Duodenal mucosa (tissue), 2 donors: ENCODE measurements at regions not wholly inside any gene's neighbourhood (a gene's known extent, or its start where the extent isn't known, plus 50 kb on each side); places are given as distances from the start of the nearest gene placed in this dataset.

Source experiments
- H3K27ac ChIP-seq: one replicate; pipeline ENCODE4 v1.7.0; 2013; ENCODE audit warnings: low read depth, low read length
- H3K27me3 ChIP-seq, 2 donors: one replicate each; pipeline ENCODE4 v1.7.0; 2013; ENCODE audit warnings: low read length in 2 of 2, control low read depth in 1 of 2; ENCODE audit not compliant: insufficient read depth in 2 of 2, control insufficient read depth in 1 of 2
- H3K36me3 ChIP-seq, 2 donors: one replicate each; pipeline ENCODE4 v1.7.0; 2013; ENCODE audit warnings: low read length in 2 of 2, control low read depth in 1 of 2; ENCODE audit not compliant: insufficient read depth in 2 of 2, control insufficient read depth in 1 of 2
- H3K4me1 ChIP-seq, 2 donors: one replicate each; pipeline ENCODE4 v1.7.0; 2013; ENCODE audit warnings: low read length in 2 of 2, control low read depth in 1 of 2; ENCODE audit not compliant: insufficient read depth in 2 of 2, control insufficient read depth in 1 of 2
- H3K4me3 ChIP-seq, 2 donors: one replicate each; pipeline ENCODE4 v1.7.0; 2013; ENCODE audit warnings: low read length in 2 of 2, low read depth in 1 of 2
- H3K9ac ChIP-seq, 2 donors: one replicate each; pipeline ENCODE4 v1.7.0; 2013; ENCODE audit warnings: low read length in 2 of 2, low read depth in 1 of 2
- H3K9me3 ChIP-seq, 2 donors: one replicate each; pipeline ENCODE4 v1.7.0; 2013; ENCODE audit warnings: low read length in 2 of 2, control low read depth in 1 of 2; ENCODE audit not compliant: control insufficient read depth in 1 of 2

GRCh38 chr11:38089726-38090125, 1491.7 kb upstream of the RAG2 start:
- Histone ChIP-seq H3K4me3 (no peak overlapping the region), H3K27me3 (no peaks in the 10 kb centered on the region), H3K4me1 (no peaks in the 10 kb centered on the region), H3K9ac (no peak overlapping the region), H3K27ac (no peak overlapping the region), H3K9me3 (no peaks in the 10 kb centered on the region), H3K36me3 (no peaks in the 10 kb centered on the region)

GRCh38 chr11:38060920-38061319, 1462.9 kb upstream of the RAG2 start:
- no peak overlapping the region for H3K4me3 ChIP-seq
- H3K36me3 ChIP-seq = no peaks in the 10 kb centered on the region
- H3K27ac ChIP-seq = no peak overlapping the region
- H3K9me3 ChIP-seq = no peaks in the 10 kb centered on the region
- no peaks in the 10 kb centered on the region for H3K27me3 ChIP-seq
- H3K4me1 ChIP-seq = no peaks in the 10 kb centered on the region
- no peak overlapping the region for H3K9ac ChIP-seq

GRCh38 chr11:38060136-38060535, 1462.1 kb upstream of the RAG2 start:
- Histone ChIP-seq H3K27me3 (no peaks in the 10 kb centered on the region), H3K9me3 (no peaks in the 10 kb centered on the region), H3K4me1 (no peaks in the 10 kb centered on the region), H3K36me3 (no peaks in the 10 kb centered on the region), H3K27ac (no peak overlapping the region), H3K9ac (no peak overlapping the region), H3K4me3 (no peak overlapping the region)

- H3K27ac ChIP-seq = no peak overlapping the region
- no peaks in the 10 kb centered on the region for H3K27me3 ChIP-seq
- no peaks in the 10 kb centered on the region for H3K36me3 ChIP-seq
- no peak overlapping the region for H3K4me3 ChIP-seq
- no peaks in the 10 kb centered on the region for H3K4me1 ChIP-seq
- H3K9ac ChIP-seq = no peak overlapping the region
- H3K9me3 ChIP-seq = no peaks in the 10 kb centered on the region
Measured at GRCh38 chr11:38046571-38047135, 1448.6 kb upstream of the RAG2 start.

- Histone ChIP-seq H3K4me3 (no peak overlapping the region), H3K4me1 (no peaks in the 10 kb centered on the region), H3K27ac (no peak overlapping the region), H3K9me3 (no peaks in the 10 kb centered on the region), H3K9ac (no peak overlapping the region), H3K36me3 (no peaks in the 10 kb centered on the region), H3K27me3 (no peaks in the 10 kb centered on the region)
Measured at GRCh38 chr11:38043060-38043459, 1445.0 kb upstream of the RAG2 start.

- Histone ChIP-seq H3K9ac (no peak overlapping the region), H3K27me3 (no peaks in the 10 kb centered on the region), H3K36me3 (no peaks in the 10 kb centered on the region), H3K27ac (no peak overlapping the region), H3K9me3 (no peaks in the 10 kb centered on the region), H3K4me1 (no peaks in the 10 kb centered on the region), H3K4me3 (no peak overlapping the region)
Measured at GRCh38 chr11:38038777-38039176, 1440.7 kb upstream of the RAG2 start.

- H3K27me3 ChIP-seq = no peaks in the 10 kb centered on the region
- H3K4me3 ChIP-seq = no peak overlapping the region
- no peak overlapping the region for H3K27ac ChIP-seq
- no peaks in the 10 kb centered on the region for H3K36me3 ChIP-seq
- no peaks in the 10 kb centered on the region for H3K4me1 ChIP-seq
- no peak overlapping the region for H3K9ac ChIP-seq
- H3K9me3 ChIP-seq = no peaks in the 10 kb centered on the region
Measured at GRCh38 chr11:38019072-38019775, 1421.2 kb upstream of the RAG2 start.

- Histone ChIP-seq H3K9ac (no peak overlapping the region), H3K36me3 (no peaks in the 10 kb centered on the region), H3K4me1 (no peaks in the 10 kb centered on the region), H3K27ac (no peak overlapping the region), H3K27me3 (no peaks in the 10 kb centered on the region), H3K9me3 (no peaks in the 10 kb centered on the region), H3K4me3 (no peak overlapping the region)
Measured at GRCh38 chr11:38014405-38014804, 1416.4 kb upstream of the RAG2 start.

GRCh38 chr11:38013157-38013556, 1415.1 kb upstream of the RAG2 start:
- Histone ChIP-seq H3K9ac (no peak overlapping the region), H3K4me3 (no peak overlapping the region), H3K4me1 (no peaks in the 10 kb centered on the region), H3K27ac (no peak overlapping the region), H3K36me3 (no peaks in the 10 kb centered on the region), H3K27me3 (no peaks in the 10 kb centered on the region), H3K9me3 (no peaks in the 10 kb centered on the region)

GRCh38 chr11:38011496-38011895, 1413.5 kb upstream of the RAG2 start:
- no peaks in the 10 kb centered on the region for H3K4me1 ChIP-seq
- H3K27ac ChIP-seq = no peak overlapping the region
- H3K9me3 ChIP-seq = no peaks in the 10 kb centered on the region
- H3K4me3 ChIP-seq = no peak overlapping the region
- H3K27me3 ChIP-seq = no peaks in the 10 kb centered on the region
- no peaks in the 10 kb centered on the region for H3K36me3 ChIP-seq
- no peak overlapping the region for H3K9ac ChIP-seq
